SU-DHL-6 (cell line): ENCODE measurements at regions not wholly inside any gene's neighbourhood (a gene's known extent, or its start where the extent isn't known, plus 50 kb on each side); places are given as distances from the start of the nearest gene placed in this dataset.
"Not testable (repeated sequence)": the region's sequence is repeated elsewhere in the genome, so short reads cannot be mapped to it uniquely, and the experiment has no call there.

Experiments
- EZH2phosphoT487 ChIP-seq: fragments of 200-600 bp; sonication (generic), shearing (Covaris generic); conservative IDR thresholded peaks from 2 replicates; pipeline ENCODE4 v1.6.1; 2018; ENCODE audit warnings: mild to moderate bottlenecking, antibody characterized with exemption, low read length, moderate library complexity, mixed read lengths
- TF ChIP-seq, protein P1 (sequence below): fragments of 200-600 bp; sonication (generic); IDR thresholded peaks from one replicate; pipeline ENCODE4 v1.5.1; 2017; ENCODE audit warnings: antibody characterized with exemption, mild to moderate bottlenecking, low read length, moderate library complexity; ENCODE audit not compliant: insufficient read depth, poor library complexity, severe bottlenecking

- TF ChIP-seq, protein P1, sequence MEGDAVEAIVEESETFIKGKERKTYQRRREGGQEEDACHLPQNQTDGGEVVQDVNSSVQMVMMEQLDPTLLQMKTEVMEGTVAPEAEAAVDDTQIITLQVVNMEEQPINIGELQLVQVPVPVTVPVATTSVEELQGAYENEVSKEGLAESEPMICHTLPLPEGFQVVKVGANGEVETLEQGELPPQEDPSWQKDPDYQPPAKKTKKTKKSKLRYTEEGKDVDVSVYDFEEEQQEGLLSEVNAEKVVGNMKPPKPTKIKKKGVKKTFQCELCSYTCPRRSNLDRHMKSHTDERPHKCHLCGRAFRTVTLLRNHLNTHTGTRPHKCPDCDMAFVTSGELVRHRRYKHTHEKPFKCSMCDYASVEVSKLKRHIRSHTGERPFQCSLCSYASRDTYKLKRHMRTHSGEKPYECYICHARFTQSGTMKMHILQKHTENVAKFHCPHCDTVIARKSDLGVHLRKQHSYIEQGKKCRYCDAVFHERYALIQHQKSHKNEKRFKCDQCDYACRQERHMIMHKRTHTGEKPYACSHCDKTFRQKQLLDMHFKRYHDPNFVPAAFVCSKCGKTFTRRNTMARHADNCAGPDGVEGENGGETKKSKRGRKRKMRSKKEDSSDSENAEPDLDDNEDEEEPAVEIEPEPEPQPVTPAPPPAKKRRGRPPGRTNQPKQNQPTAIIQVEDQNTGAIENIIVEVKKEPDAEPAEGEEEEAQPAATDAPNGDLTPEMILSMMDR = peak; percentile 18
- TF ChIP-seq EZH2phosphoT487 = not testable (repeated sequence)
These were observed 109.2 kb upstream of the FBXO28 start for GRCh38 chr1:224004552-224005315.
